T follicular helper cell (primary cell): ENCODE measurements at regions not wholly inside any gene's neighbourhood (a gene's known extent, or its start where the extent isn't known, plus 50 kb on each side); places are given as distances from the start of the nearest gene placed in this dataset.

Experiments used
- DNase-seq: peaks from one replicate; pipeline ENCODE4 v3.0.0-alpha.2; 2020; ENCODE audit warnings: low read depth

GRCh38 chr12:88642675-88643431 is 62.6 kb upstream of the KITLG start:
- DNase-seq = no peak

GRCh38 chr12:88638966-88639760 is 58.9 kb upstream of the KITLG start:
- DNase-seq = no peak

- DNase-seq = no peak
Measured at GRCh38 chr12:88638388-88638787, 58.1 kb upstream of the KITLG start.

- no peak for DNase-seq
Measured at GRCh38 chr12:88634008-88634407, 53.7 kb upstream of the KITLG start.

- DNase-seq = no peak
Measured at GRCh38 chr12:88633312-88633711, 53.0 kb upstream of the KITLG start.

- DNase-seq = no peak
Measured at GRCh38 chr12:88630561-88630960, 50.3 kb upstream of the KITLG start.
